ENCODE measurements at regions not wholly inside any gene's neighbourhood (a gene's known extent, or its start where the extent isn't known, plus 50 kb on each side); places are given as distances from the start of the nearest gene placed in this dataset.

DNA sequence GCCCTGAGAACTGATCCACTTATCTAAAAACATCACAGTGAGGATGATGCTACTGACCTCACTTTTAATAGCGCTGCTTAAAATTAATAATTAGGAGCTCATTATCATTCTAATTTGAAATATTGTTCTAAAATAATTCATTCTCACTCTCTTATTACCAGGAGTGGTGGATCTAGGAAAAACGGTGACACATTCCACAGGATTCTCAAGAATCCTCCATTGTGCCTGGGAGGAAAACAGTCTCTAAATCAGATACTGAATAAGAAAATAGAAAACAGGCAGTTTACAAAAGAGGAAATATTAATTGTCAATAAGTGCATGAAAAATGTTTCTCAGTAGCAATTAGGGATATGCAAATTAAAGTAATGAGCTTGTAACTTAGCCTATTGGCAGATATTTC lies 187.4 kb downstream of the TENT5A start:
- Histone ChIP-seq H3K27ac (replicated peaks) (no peak overlapping the region), H3K4me3 (replicated peaks; ENCODE audit: insufficient read depth, low read length) (no peak overlapping the region), H3K27me3 (ENCODE audit: insufficient read depth, poor library complexity, severe bottlenecking) (no peaks in the 10 kb centered on the region)
- no peak for TF ChIP-seq POLR2AphosphoS5 (IDR thresholded peaks at IDR 0.05; ENCODE audit: low read depth)
- TF ChIP-seq, protein P1, sequence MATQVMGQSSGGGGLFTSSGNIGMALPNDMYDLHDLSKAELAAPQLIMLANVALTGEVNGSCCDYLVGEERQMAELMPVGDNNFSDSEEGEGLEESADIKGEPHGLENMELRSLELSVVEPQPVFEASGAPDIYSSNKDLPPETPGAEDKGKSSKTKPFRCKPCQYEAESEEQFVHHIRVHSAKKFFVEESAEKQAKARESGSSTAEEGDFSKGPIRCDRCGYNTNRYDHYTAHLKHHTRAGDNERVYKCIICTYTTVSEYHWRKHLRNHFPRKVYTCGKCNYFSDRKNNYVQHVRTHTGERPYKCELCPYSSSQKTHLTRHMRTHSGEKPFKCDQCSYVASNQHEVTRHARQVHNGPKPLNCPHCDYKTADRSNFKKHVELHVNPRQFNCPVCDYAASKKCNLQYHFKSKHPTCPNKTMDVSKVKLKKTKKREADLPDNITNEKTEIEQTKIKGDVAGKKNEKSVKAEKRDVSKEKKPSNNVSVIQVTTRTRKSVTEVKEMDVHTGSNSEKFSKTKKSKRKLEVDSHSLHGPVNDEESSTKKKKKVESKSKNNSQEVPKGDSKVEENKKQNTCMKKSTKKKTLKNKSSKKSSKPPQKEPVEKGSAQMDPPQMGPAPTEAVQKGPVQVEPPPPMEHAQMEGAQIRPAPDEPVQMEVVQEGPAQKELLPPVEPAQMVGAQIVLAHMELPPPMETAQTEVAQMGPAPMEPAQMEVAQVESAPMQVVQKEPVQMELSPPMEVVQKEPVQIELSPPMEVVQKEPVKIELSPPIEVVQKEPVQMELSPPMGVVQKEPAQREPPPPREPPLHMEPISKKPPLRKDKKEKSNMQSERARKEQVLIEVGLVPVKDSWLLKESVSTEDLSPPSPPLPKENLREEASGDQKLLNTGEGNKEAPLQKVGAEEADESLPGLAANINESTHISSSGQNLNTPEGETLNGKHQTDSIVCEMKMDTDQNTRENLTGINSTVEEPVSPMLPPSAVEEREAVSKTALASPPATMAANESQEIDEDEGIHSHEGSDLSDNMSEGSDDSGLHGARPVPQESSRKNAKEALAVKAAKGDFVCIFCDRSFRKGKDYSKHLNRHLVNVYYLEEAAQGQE (IDR thresholded peaks at IDR 0.05; ENCODE audit: insufficient replicate concordance, low read depth), result no peak
- TF ChIP-seq GABPA (IDR thresholded peaks at IDR 0.05; ENCODE audit: low read depth), result no peak
- no peak for DNase-seq (ENCODE audit: low read depth in 1 of 2, low spot score in 1 of 2)

DNA sequence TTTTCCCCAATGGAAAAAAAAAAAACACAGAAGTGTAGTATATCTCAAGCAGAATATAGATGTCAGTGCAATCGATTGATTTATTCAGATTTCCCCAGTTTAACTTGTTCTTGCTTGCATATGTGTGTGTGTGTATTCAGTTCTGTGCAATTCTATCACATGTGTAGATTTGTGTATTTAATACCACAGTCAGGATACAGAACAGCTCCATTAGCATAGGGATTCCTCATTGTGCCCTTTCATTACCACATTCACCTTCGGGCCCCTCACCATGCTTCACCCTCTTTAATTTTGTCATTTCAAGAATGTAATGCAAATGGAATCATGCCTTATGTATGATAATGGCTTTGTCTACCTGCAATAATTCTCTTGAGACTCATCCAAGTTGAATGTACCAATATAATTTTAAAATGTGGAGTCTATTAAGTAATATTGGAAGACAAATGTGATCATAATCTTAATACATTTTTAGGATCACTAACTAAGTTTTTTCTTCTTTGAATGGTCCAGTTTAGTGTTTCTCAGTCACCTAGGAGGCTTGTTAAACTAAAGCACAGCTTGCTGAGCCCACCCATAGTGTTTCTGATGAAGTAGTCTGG lies 187.9 kb downstream of the TENT5A start:
- Histone ChIP-seq H3K27me3 (ENCODE audit: insufficient read depth, poor library complexity, severe bottlenecking) (no peaks in the 10 kb centered on the region), H3K4me3 (replicated peaks; ENCODE audit: insufficient read depth, low read length) (no peak overlapping the region), H3K27ac (replicated peaks) (no peak overlapping the region)
- DNase-seq (ENCODE audit: low read depth in 1 of 2, low spot score in 1 of 2), result no peak
- TF ChIP-seq CTCF (IDR thresholded peaks at IDR 0.05; ENCODE audit: insufficient read depth, low read length), result no peak
- no peak for TF ChIP-seq POLR2AphosphoS5 (IDR thresholded peaks at IDR 0.05; ENCODE audit: low read depth)
- no peak for TF ChIP-seq SPI1 (IDR thresholded peaks at IDR 0.05; ENCODE audit: borderline replicate concordance, low read depth)
- TF ChIP-seq, protein P1 (IDR thresholded peaks at IDR 0.05; ENCODE audit: insufficient replicate concordance, low read depth), result no peak
- TF ChIP-seq GABPA (IDR thresholded peaks at IDR 0.05; ENCODE audit: low read depth), result no peak

- TF ChIP-seq GABPA (IDR thresholded peaks at IDR 0.05; ENCODE audit: low read depth), result no peak
- H3K4me3 ChIP-seq (replicated peaks; ENCODE audit: insufficient read depth, low read length), result no peak overlapping the region
Observed at GRCh38 chr6:81562169-81562568, 190.3 kb downstream of the TENT5A start.

GRCh38 chr6:81561731-81562130 lies 190.8 kb downstream of the TENT5A start:
- DNase-seq (ENCODE audit: low read depth in 1 of 2, low spot score in 1 of 2), result no peak
- Histone ChIP-seq H3K27me3 (ENCODE audit: insufficient read depth, poor library complexity, severe bottlenecking) (no peaks in the 10 kb centered on the region), H3K27ac (replicated peaks) (no peak overlapping the region), H3K4me3 (replicated peaks; ENCODE audit: insufficient read depth, low read length) (no peak overlapping the region)
- TF ChIP-seq, protein P1 (IDR thresholded peaks at IDR 0.05; ENCODE audit: insufficient replicate concordance, low read depth), result no peak
- TF ChIP-seq GABPA (IDR thresholded peaks at IDR 0.05; ENCODE audit: low read depth) (no peak), SPI1 (IDR thresholded peaks at IDR 0.05; ENCODE audit: borderline replicate concordance, low read depth) (no peak), POLR2AphosphoS5 (IDR thresholded peaks at IDR 0.05; ENCODE audit: low read depth) (no peak), CTCF (IDR thresholded peaks at IDR 0.05; ENCODE audit: insufficient read depth, low read length) (no peak)

More at GRCh38 chr6:81562169-81562568, 190.3 kb downstream of the TENT5A start:
- no peak for DNase-seq (ENCODE audit: low read depth in 1 of 2, low spot score in 1 of 2)
- no peaks in the 10 kb centered on the region for H3K27me3 ChIP-seq (ENCODE audit: insufficient read depth, poor library complexity, severe bottlenecking)
- no peak overlapping the region for H3K27ac ChIP-seq (replicated peaks)

Data from HL-60 (cell line).